MG63 (cell line): ENCODE measurements at regions not wholly inside any gene's neighbourhood (a gene's known extent, or its start where the extent isn't known, plus 50 kb on each side); places are given as distances from the start of the nearest gene placed in this dataset.
A peak's percentile ranks its signal among the peaks of the same experiment; 100 is the strongest.

Experiments used
- DNase-seq: peaks from one replicate; pipeline ENCODE4 v3.0.0-alpha.2; 2020
- H3K27me3 ChIP-seq: fragments of 250-450 bp; sonication (Bioruptor Pico); 2 replicates; pipeline ENCODE4 v1.5.1; 2020; ENCODE audit warnings: mild to moderate bottlenecking, moderate library complexity
- H3K36me3 ChIP-seq: fragments of 250-450 bp; sonication (Bioruptor Pico); 2 replicates; pipeline ENCODE4 v1.5.1; 2020; ENCODE audit warnings: mild to moderate bottlenecking, moderate library complexity
- H3K4me3 ChIP-seq: fragments of 250-450 bp; sonication (Bioruptor Pico); 2 replicates; pipeline ENCODE4 v1.5.1; 2020; ENCODE audit warnings: mild to moderate bottlenecking, moderate library complexity
- H3K9me3 ChIP-seq: fragments of 250-450 bp; sonication (Bioruptor Pico); 2 replicates; pipeline ENCODE4 v1.5.1; 2020; ENCODE audit warnings: mild to moderate bottlenecking, moderate library complexity

DNA sequence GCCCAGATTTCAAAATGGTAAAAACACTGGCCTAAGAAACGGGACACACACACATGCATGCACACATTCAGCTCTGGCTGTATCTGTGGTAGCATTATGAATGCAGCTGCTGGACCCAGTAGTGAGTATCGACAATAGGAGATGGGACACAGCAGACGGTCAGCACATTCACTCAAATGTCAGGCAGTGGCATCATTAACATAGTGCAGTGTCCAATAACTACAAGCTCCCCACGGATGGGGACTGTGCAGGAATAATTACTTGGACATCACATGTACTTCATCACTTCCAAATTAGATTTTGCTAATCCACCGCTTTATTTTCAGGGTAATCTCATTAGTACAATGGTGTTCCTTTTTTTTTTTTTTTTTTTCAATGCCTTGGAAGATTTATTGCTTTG lies 109.5 kb downstream of the FANCF start:
- Histone ChIP-seq H3K36me3 (no peaks in the 10 kb centered on the region), H3K4me3 (no peak overlapping the region), H3K27me3 (no peaks in the 10 kb centered on the region), H3K9me3 (no peaks in the 10 kb centered on the region)
- no peak for DNase-seq

DNA sequence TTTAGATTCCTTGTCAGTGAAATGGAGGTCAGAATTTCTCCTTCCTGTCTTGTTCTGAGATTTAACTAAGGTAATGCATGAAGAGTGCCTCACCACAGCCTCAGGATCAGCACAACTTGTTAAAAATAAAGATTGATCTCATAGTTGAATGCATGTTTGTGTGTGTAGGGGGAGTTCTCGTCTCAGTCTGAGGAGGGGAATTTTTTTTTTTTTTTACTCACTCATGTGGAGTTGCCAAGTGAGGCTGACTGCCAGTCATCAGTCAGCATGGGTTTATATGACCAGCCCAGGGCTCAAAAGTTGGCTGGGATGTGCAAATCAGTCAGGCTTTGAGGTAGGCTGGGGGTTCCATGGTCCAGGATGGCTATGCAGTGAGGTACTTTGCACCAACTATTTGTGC lies 113.2 kb downstream of the FANCF start:
- peak; percentile 81 for DNase-seq
- Histone ChIP-seq H3K4me3 (no peak overlapping the region), H3K9me3 (no peaks in the 10 kb centered on the region), H3K36me3 (no peaks in the 10 kb centered on the region), H3K27me3 (no peaks in the 10 kb centered on the region)

DNA sequence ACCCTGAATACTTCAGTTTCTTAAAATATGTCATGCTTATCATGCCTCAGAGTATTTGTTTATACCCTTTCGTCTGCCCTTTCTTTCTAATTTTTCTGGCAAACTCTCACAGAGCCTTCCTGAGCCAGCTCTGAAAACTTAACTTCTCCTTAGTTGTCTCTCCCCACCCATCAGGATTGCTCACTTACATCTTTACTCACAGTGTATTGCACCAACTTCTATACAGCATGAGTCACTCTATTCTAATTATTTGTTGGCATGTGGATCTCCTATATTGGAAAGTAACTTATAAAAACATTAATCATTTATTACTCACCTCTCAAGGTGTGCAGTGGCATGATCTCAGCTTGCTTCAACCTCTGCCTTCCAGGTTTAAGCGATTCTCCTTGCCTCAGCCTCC lies 114.9 kb downstream of the FANCF start:
- Histone ChIP-seq H3K9me3 (no peaks in the 10 kb centered on the region), H3K27me3 (no peaks in the 10 kb centered on the region), H3K4me3 (no peak overlapping the region), H3K36me3 (no peaks in the 10 kb centered on the region)
- peak; percentile 41 for DNase-seq

DNA sequence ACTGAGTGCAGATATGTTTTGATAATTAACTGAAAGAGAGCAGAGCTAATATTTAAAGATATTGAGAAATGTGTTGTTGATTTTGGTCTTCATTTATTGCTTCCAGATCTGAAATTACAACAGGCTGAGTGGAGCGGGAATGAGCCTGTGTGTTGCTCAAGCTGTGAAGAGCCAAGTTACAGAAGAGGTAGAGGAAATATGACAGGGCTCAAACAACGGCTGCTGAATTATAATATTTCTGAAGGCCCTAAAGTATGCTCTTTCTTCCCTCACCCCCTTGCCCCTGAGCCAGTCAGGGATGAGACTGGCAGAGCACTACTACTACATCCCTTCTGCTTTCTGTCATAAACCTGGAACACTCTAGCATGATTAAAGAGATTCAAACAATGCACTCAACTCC lies 115.6 kb downstream of the FANCF start:
- no peaks in the 10 kb centered on the region for H3K27me3 ChIP-seq
- no peak for DNase-seq

DNA sequence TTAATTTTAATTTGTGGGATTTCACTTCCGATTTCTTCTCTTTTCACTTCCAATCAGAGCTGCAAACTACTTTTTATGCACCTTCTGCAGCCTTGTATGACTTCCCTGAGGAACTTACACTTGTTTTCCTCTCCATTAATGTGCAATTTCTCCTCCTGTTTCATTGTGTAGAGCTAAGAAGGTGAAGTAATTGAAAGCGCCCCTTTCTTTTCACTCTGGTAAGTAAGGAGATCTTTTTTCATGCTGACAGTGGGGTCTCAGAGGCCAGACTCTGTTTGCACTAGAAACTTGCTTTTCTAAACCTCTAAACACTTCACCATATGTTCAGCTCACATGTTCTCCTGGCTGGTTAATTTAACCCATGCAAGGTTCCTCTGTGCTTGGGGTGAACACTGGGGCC lies 117.0 kb downstream of the FANCF start:
- no peak for DNase-seq
- no peaks in the 10 kb centered on the region for H3K9me3 ChIP-seq
- no peaks in the 10 kb centered on the region for H3K36me3 ChIP-seq
- H3K27me3 ChIP-seq = no peaks in the 10 kb centered on the region
- no peak overlapping the region for H3K4me3 ChIP-seq

More for the DNA sequence above, 115.6 kb downstream of the FANCF start:
- Histone ChIP-seq H3K9me3 (no peaks in the 10 kb centered on the region), H3K4me3 (no peak overlapping the region), H3K36me3 (no peaks in the 10 kb centered on the region)

DNA sequence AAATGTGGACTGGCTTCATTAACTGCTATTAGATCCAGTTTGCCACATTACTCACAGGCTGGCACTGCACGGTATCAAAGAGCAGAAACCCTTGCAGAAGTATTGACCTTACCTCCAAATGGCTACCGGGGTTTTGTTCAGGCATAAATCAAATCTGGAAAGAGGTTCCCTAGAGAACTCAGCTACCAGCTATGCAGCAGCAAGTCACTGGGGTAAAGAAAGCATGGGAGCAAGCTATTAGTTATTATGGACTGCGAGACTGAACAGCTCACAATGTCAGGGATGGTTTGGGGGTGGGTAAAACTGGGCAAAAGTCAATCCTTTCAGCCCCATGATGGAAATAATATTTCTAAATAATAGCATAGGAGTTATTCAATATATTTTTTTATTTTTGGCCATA lies 128.1 kb downstream of the FANCF start:
- H3K9me3 ChIP-seq = no peaks in the 10 kb centered on the region
- no peaks in the 10 kb centered on the region for H3K27me3 ChIP-seq
- no peaks in the 10 kb centered on the region for H3K36me3 ChIP-seq
- DNase-seq = no peak
- no peak overlapping the region for H3K4me3 ChIP-seq

DNA sequence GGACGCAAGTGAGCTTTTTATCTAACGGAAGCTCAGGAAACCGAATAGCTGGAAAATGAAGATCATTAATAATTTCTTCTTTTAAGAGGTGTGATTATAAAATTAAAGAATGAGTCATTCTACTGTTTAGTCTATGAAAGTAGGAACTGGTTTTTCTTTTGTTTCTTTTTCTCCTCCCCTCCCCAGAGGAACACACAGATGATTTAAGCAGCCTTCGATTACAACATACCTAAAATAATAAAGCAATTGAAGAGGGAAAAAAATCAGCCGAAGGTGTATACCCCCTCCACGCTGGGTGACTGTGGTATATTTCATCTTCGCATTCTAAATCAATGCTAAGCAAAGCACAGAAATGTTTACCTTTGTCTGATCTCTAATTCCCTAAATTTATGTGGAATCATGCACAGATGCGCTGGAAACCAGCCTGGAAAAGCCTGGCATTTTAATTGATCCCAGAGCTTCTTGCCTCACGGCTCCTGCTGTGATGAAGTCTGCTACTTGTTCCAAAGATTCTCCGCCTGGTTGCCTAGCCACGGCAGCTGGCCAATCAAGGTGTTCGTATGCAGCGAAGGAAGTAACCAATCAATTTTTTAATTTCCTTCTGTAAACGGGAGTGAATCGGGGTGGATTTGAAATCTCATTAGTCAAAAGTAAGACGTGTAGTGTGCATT lies 133.9 kb downstream of the FANCF start:
- Histone ChIP-seq H3K27me3 (no peaks in the 10 kb centered on the region), H3K4me3 (no peak overlapping the region), H3K9me3 (no peaks in the 10 kb centered on the region), H3K36me3 (no peaks in the 10 kb centered on the region)
- peak; percentile 60 for DNase-seq

DNA sequence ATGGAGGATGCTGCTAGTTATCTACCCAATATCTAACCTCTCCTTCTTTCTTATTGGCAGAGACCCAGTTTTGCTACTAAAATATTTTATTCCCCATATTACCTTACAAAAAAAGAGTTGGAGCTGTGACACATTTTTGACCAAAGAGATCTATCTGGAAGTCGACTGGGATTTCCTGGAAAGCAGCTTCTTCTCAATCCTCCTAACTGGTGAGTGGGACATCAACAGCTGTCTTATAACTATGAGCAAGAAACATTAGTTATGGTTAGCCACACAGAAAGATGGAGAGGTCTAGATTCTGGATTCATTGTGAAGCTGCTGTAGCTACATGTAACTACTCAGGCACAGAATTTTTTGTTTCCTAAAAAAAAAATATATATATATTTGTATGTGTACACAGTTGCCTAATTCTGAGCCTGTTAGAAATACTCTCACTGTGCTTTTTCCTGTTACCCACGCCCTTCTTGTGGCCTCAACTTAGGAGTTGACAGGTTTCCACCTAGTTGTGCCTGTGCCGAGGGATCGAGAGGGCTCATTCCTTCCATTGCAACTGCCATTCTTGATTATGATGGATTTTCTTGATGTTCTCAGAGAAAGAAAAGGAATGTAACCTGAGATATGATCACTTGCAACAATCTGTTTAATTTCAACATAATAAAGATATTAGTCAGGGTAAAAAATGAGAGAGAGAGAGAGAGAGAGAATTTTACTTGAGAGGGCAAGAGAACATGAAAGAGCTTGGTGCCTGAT lies 142.0 kb downstream of the SLC17A6 start:
- no peak for DNase-seq
- Histone ChIP-seq H3K27me3 (no peaks in the 10 kb centered on the region), H3K36me3 (no peaks in the 10 kb centered on the region), H3K9me3 (no peaks in the 10 kb centered on the region), H3K4me3 (no peak overlapping the region)

DNA sequence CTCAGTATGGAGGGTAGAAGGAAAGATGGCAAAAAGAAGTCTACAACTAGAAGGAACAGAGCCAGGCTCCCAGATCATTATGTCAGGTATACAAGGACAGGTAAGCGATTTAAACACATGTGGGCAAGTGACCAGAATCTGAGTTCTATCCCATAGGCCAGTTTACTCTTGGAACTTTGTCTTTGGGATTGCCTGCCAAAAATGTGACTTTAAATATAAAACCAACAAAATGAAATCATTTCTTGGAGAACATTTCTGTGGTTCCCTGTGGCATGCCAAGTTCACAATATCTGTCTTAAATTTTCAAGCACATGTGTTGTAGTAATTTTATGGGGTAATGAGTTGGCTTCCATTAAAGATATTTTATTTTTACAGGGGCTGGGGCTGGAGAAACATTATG lies 141.0 kb downstream of the SLC17A6 start:
- Histone ChIP-seq H3K27me3 (no peaks in the 10 kb centered on the region), H3K9me3 (no peaks in the 10 kb centered on the region), H3K36me3 (no peaks in the 10 kb centered on the region), H3K4me3 (no peak overlapping the region)
- no peak for DNase-seq

DNA sequence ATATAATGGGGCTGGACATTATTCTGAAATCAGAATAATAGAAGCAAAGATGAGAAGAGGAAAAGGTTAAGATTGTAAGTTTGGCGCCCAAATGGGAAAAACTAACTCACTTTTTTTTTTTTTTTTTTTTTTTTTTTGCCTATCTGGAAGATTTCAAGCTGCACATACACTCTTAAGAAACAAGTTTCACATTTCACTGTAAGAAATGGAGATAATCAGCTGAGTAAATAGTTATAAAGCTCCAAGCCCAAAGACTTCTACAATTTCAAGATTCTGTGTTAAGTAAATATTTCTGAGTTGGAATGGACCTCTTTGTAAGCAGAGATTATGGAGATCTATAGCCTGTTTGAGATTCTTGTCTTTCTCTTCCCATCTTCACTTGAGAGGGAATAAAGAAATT lies 140.0 kb downstream of the SLC17A6 start:
- DNase-seq = no peak
- H3K36me3 ChIP-seq = no peaks in the 10 kb centered on the region
- no peaks in the 10 kb centered on the region for H3K9me3 ChIP-seq
- no peaks in the 10 kb centered on the region for H3K27me3 ChIP-seq
- no peak overlapping the region for H3K4me3 ChIP-seq

DNA sequence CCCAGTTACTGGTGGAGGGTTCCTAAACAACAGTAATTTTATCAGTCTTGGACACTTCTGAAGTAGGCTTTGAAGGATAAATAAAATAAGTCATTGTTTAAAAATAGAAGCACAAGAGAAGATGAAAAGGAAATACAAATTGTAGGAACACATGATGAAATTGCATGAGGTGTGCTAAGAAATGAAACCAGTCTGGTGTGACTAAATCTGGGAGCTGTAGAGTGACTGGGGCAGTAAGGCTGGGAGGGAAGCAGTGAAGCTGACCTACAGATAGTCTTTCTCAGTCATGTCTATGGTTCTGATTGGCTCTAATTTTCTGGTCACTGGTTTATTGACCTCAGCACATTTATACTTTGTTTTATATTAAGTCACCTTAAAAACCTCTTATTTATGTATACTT lies 139.1 kb downstream of the SLC17A6 start:
- no peak for DNase-seq
- H3K27me3 ChIP-seq = no peaks in the 10 kb centered on the region
- no peak overlapping the region for H3K4me3 ChIP-seq
- H3K36me3 ChIP-seq = no peaks in the 10 kb centered on the region
- H3K9me3 ChIP-seq = no peaks in the 10 kb centered on the region

DNA sequence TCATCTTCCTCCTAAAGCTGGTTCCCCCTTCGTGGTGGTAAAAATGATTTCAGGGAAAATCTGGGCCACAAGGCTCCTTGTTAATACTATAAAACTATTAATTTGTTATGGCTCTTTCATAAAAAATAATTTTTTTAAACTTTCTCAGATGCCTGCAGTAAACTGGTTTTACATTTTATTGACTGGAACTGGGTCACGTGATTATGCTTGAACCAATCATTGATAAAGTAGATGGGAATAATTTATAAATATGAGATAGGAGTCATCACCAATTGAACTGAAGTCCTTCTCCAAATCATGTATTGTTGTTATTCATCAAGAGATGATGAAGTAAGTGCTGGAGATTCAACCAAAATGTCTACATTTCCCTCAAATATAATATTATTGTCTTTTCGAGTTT lies 138.4 kb downstream of the SLC17A6 start:
- DNase-seq = no peak
- Histone ChIP-seq H3K27me3 (no peaks in the 10 kb centered on the region), H3K9me3 (no peaks in the 10 kb centered on the region), H3K4me3 (no peak overlapping the region), H3K36me3 (no peaks in the 10 kb centered on the region)

DNA sequence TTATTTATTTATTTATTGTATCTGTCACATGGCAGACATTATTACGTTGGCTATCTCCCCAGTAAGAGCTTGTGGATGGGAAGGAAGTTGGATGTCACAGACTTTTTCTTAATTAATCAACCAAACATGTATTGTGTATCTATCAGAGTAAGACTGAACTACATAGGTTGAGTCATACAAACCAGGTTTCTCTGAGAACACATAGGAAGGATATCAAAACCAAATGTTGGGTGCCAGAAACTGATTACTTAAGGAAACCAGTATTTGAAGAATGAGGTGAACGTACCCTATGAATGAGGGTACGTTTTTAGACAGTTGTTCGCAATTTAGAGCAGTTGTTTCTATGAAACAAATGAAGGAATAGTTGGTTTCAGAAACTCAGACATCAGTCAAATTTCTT lies 136.4 kb downstream of the SLC17A6 start:
- Histone ChIP-seq H3K4me3 (no peak overlapping the region), H3K36me3 (no peaks in the 10 kb centered on the region), H3K9me3 (no peaks in the 10 kb centered on the region), H3K27me3 (no peaks in the 10 kb centered on the region)
- no peak for DNase-seq

DNA sequence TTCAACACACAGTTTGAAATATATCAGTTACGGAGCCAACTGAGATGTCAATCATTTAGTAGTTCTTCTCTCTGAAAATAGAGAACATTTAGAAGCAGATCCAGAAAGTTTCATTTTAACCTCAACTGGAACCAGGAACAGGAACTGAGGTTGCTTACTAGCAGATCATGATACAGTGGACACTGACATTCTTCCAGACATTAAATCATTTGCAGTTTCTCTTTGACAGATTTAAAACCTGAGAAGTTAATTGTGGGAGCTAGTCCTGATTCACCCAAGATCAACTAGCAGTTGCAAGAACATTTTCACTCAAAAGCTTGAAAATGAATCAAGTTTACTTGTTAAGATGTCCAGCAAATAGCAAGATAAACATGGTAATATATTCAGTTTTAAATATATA lies 135.4 kb downstream of the SLC17A6 start:
- H3K9me3 ChIP-seq = no peaks in the 10 kb centered on the region
- H3K4me3 ChIP-seq = no peak overlapping the region
- DNase-seq = no peak
- H3K36me3 ChIP-seq = no peaks in the 10 kb centered on the region
- no peaks in the 10 kb centered on the region for H3K27me3 ChIP-seq

DNA sequence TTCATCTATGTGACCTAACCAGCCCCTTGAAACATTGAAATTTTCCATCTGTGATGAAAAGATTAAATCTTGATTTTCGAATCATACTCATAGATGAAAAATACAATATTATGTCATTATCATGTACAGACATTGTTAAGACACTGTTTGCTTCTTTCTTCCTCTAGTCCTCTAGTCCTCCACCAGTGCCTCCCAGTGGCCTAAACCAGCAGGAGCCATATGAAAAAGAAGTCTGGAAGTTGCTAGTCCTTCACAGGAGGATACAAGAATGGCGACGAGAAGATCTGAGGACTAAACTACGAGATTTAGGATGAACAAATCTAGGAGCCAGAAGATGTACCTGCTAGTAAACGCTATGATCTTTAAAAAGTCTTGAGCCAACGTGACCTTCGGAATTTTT lies 134.1 kb downstream of the SLC17A6 start:
- Histone ChIP-seq H3K27me3 (no peaks in the 10 kb centered on the region), H3K36me3 (no peaks in the 10 kb centered on the region), H3K9me3 (no peaks in the 10 kb centered on the region), H3K4me3 (no peak overlapping the region)
- no peak for DNase-seq

DNA sequence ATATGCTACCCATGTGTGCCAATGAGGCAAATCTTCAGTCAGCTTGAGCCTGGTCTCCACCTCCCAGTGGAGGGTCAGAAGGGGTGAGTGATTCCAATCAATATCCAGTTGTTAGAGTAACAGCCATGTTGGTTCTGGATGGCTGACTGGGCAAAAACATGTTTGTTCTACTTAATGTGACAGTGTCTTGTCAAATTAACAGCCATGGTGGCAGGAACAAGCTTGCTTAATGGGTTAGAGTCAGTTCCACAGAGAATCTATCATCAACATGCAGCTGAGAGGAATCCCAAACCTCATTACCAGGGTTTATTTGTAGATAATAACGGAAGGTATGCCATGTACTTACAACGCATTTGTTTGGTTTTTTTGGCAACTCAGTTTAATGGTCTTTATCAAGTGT lies 133.2 kb downstream of the SLC17A6 start:
- H3K9me3 ChIP-seq = no peaks in the 10 kb centered on the region
- no peak for DNase-seq
- no peak overlapping the region for H3K4me3 ChIP-seq
- no peaks in the 10 kb centered on the region for H3K36me3 ChIP-seq
- no peaks in the 10 kb centered on the region for H3K27me3 ChIP-seq

DNA sequence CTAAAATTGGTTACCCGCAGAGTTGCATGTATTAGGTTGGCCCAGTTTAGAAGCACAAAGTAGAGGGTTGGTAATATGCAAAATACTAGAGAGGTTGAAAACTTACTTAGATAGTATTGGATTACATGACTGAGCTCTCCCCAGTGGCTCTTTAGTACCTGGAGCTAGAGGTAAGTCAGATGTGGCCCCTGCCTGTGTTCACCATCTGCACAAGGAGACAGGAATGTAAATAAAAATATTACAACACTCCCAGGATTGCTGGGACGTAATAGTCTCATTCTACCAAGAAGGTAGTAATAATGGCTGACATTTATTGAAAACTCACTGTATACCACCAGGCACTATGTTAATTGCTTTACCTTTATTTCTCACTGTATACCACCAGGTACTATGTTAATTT lies 129.6 kb downstream of the SLC17A6 start:
- no peaks in the 10 kb centered on the region for H3K36me3 ChIP-seq

DNA sequence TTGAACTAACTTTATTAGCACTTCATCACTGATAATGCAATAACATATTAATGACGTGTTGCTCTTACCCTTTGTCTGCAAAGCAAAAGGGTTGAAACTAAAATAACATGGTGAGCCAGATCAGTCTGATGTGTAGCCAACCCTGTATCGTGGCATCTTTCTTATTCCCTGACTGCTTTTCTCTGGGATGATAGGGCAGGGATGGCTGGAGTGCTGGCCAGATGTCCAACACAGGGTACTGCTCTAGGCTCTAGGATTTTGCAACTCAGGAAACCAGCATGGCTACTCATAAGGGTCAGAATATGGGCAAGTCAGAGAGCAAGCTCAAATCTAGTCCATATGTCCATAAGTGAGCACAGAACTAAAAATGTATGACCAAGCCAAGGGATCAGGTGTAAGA lies 129.1 kb downstream of the SLC17A6 start:
- no peak for DNase-seq
- H3K4me3 ChIP-seq = no peak overlapping the region

More for the DNA sequence above, 129.6 kb downstream of the SLC17A6 start:
- no peak for DNase-seq
- H3K9me3 ChIP-seq = no peaks in the 10 kb centered on the region
- H3K4me3 ChIP-seq = no peak overlapping the region
- no peaks in the 10 kb centered on the region for H3K27me3 ChIP-seq

More for the DNA sequence above, 129.1 kb downstream of the SLC17A6 start:
- H3K9me3 ChIP-seq = no peaks in the 10 kb centered on the region
- no peaks in the 10 kb centered on the region for H3K36me3 ChIP-seq
- H3K27me3 ChIP-seq = no peaks in the 10 kb centered on the region
